GM21515 (cell line): ENCODE measurements at regions not wholly inside any gene's neighbourhood (a gene's known extent, or its start where the extent isn't known, plus 50 kb on each side); places are given as distances from the start of the nearest gene placed in this dataset.
"Not testable (repeated sequence)": the region's sequence is repeated elsewhere in the genome, so short reads cannot be mapped to it uniquely, and the experiment has no call there.

Experiments
- ATAC-seq: cut with Tn5 transposase; IDR thresholded peaks from one replicate; pipeline ENCODE4 v1.9.1; 2021; ENCODE audit not compliant: unreplicated experiment

- no peak for ATAC-seq
These were observed 160.9 kb downstream of the SPTSSA start for GRCh38 chr14:34300882-34301734.

- ATAC-seq, result no peak
These were observed 161.7 kb downstream of the SPTSSA start for GRCh38 chr14:34300330-34300729.

- no peak for ATAC-seq
These were observed 162.7 kb downstream of the SPTSSA start for GRCh38 chr14:34299360-34299759.

GRCh38 chr14:34297786-34298520 is 164.1 kb downstream of the SPTSSA start:
- no peak for ATAC-seq

GRCh38 chr14:34283590-34283989 is 178.4 kb downstream of the SPTSSA start:
- ATAC-seq, result no peak

GRCh38 chr14:34277191-34277590 is 184.8 kb downstream of the SPTSSA start:
- ATAC-seq, result no peak

GRCh38 chr14:34275530-34275929 is 186.5 kb downstream of the SPTSSA start:
- no peak for ATAC-seq

- no peak for ATAC-seq
These were observed 187.0 kb downstream of the SPTSSA start for GRCh38 chr14:34275078-34275477.

- not testable (repeated sequence) for ATAC-seq
These were observed 188.3 kb downstream of the SPTSSA start for GRCh38 chr14:34273716-34274115.

- ATAC-seq, result no peak
These were observed 191.7 kb downstream of the SPTSSA start for GRCh38 chr14:34270361-34270760.

GRCh38 chr14:34266344-34266743 is 195.7 kb downstream of the SPTSSA start:
- no peak for ATAC-seq

- no peak for ATAC-seq
These were observed 199.7 kb downstream of the SPTSSA start for GRCh38 chr14:34262127-34262910.

- ATAC-seq, result no peak
These were observed 202.0 kb downstream of the SPTSSA start for GRCh38 chr14:34259996-34260395.

GRCh38 chr14:34258318-34258717 is 203.7 kb downstream of the SPTSSA start:
- ATAC-seq, result no peak

GRCh38 chr14:34257505-34257904 is 204.5 kb downstream of the SPTSSA start:
- no peak for ATAC-seq

- no peak for ATAC-seq
These were observed 205.8 kb downstream of the SPTSSA start for GRCh38 chr14:34256223-34256622.

- no peak for ATAC-seq
These were observed 207.5 kb downstream of the SPTSSA start for GRCh38 chr14:34254571-34254970.

GRCh38 chr14:34254031-34254430 is 208.0 kb downstream of the SPTSSA start:
- ATAC-seq, result no peak

- ATAC-seq, result no peak
These were observed 209.8 kb downstream of the SPTSSA start for GRCh38 chr14:34252227-34252626.

- no peak for ATAC-seq
These were observed 210.4 kb downstream of the SPTSSA start for GRCh38 chr14:34251662-34252061.

- no peak for ATAC-seq
These were observed 211.1 kb downstream of the SPTSSA start for GRCh38 chr14:34250959-34251358.
